ENCODE measurements at regions not wholly inside any gene's neighbourhood (a gene's known extent, or its start where the extent isn't known, plus 50 kb on each side); places are given as distances from the start of the nearest gene placed in this dataset.

GRCh38 chr5:121702682-121703081 is 149.0 kb upstream of the FTMT start:
- TF ChIP-seq CTCF (conservative IDR thresholded peaks at IDR 0.05; ENCODE audit: low read depth, low read length) (no peak), POLR2A (IDR thresholded peaks at IDR 0.05; ENCODE audit: low read depth, low read length) (no peak), RAD21 (IDR thresholded peaks at IDR 0.05; ENCODE audit: low read length) (no peak), BHLHE40 (IDR thresholded peaks at IDR 0.05; ENCODE audit: low read depth, low read length) (no peak), CEBPB (IDR thresholded peaks at IDR 0.05; ENCODE audit: low read depth, low read length) (no peak), SMC3 (IDR thresholded peaks at IDR 0.05; ENCODE audit: low read depth, low read length) (no peak), RFX5 (IDR thresholded peaks at IDR 0.05; ENCODE audit: low read depth, low read length) (no peak), USF2 (IDR thresholded peaks at IDR 0.05; ENCODE audit: low read depth, low read length) (no peak), MAZ (IDR thresholded peaks at IDR 0.05; ENCODE audit: borderline replicate concordance, low read depth, low read length) (no peak), MXI1 (IDR thresholded peaks at IDR 0.05; ENCODE audit: borderline replicate concordance, low read depth, low read length) (no peak)
- TF ChIP-seq, protein P1, sequence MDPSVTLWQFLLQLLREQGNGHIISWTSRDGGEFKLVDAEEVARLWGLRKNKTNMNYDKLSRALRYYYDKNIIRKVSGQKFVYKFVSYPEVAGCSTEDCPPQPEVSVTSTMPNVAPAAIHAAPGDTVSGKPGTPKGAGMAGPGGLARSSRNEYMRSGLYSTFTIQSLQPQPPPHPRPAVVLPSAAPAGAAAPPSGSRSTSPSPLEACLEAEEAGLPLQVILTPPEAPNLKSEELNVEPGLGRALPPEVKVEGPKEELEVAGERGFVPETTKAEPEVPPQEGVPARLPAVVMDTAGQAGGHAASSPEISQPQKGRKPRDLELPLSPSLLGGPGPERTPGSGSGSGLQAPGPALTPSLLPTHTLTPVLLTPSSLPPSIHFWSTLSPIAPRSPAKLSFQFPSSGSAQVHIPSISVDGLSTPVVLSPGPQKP (IDR thresholded peaks at IDR 0.05; ENCODE audit: borderline replicate concordance, low read depth, low read length) = no peak

All from IMR-90 (cell line).